ENCODE measurements at regions not wholly inside any gene's neighbourhood (a gene's known extent, or its start where the extent isn't known, plus 50 kb on each side); places are given as distances from the start of the nearest gene placed in this dataset.
A peak's percentile ranks its signal among the peaks of the same experiment; 100 is the strongest.

- H3K4me3 Mint-ChIP-seq: no peak overlapping the region
- H3K4me1 Mint-ChIP-seq (ENCODE audit: low read depth): peaks cover 9% of the 10 kb centered on the region
- intact Hi-C loops (cut with micrococcal nuclease): no loop called here
- H3K27ac Mint-ChIP-seq: no peak overlapping the region
- peaks cover 26% of the 10 kb centered on the region for H3K27me3 Mint-ChIP-seq
- H3K36me3 Mint-ChIP-seq (ENCODE audit: low read depth): no peaks in the 10 kb centered on the region
- no peaks in the 10 kb centered on the region for H3K9me3 Mint-ChIP-seq
Measured at GRCh38 chr6:6533176-6533575, 55.3 kb upstream of the LY86 start.

- no peaks in the 10 kb centered on the region for H3K36me3 Mint-ChIP-seq (ENCODE audit: low read depth)
- H3K4me3 Mint-ChIP-seq: no peak overlapping the region
- H3K27me3 Mint-ChIP-seq: peaks cover 31% of the 10 kb centered on the region
- intact Hi-C loops (cut with micrococcal nuclease): no loop called here
- H3K27ac Mint-ChIP-seq: no peak overlapping the region
- H3K9me3 Mint-ChIP-seq: no peaks in the 10 kb centered on the region
- peaks cover 22% of the 10 kb centered on the region for H3K4me1 Mint-ChIP-seq (ENCODE audit: low read depth)
Measured at GRCh38 chr6:6534399-6534798, 54.1 kb upstream of the LY86 start.

GRCh38 chr6:6537488-6538260 lies 50.8 kb upstream of the LY86 start:
- H3K4me3 Mint-ChIP-seq: no peak overlapping the region
- H3K4me1 Mint-ChIP-seq (ENCODE audit: low read depth): peaks cover 44% of the 10 kb centered on the region
- peaks cover 2% of the 10 kb centered on the region for H3K36me3 Mint-ChIP-seq (ENCODE audit: low read depth)
- H3K9me3 Mint-ChIP-seq: peaks cover 8% of the 10 kb centered on the region
- peak overlapping the region; percentile 80 for H3K27ac Mint-ChIP-seq
- intact Hi-C loops (cut with micrococcal nuclease): loop anchor here (5.0 kb wide), 1 partner anchor 35 kb away; no protein-coding TSS in a partner anchor
- peaks cover 31% of the 10 kb centered on the region for H3K27me3 Mint-ChIP-seq

- peaks cover 6% of the 10 kb centered on the region for H3K36me3 Mint-ChIP-seq (ENCODE audit: low read depth)
- peaks cover 13% of the 10 kb centered on the region for H3K9me3 Mint-ChIP-seq
- intact Hi-C loops (cut with micrococcal nuclease): loop anchor here (5.0 kb wide), 1 partner anchor 36 kb away; no protein-coding TSS in a partner anchor
- peak overlapping the region; percentile 80 for H3K27ac Mint-ChIP-seq
- H3K4me3 Mint-ChIP-seq: no peak overlapping the region
- H3K4me1 Mint-ChIP-seq (ENCODE audit: low read depth): peaks cover 50% of the 10 kb centered on the region
- peaks cover 37% of the 10 kb centered on the region for H3K27me3 Mint-ChIP-seq
Measured at GRCh38 chr6:6538261-6538660, 50.3 kb upstream of the LY86 start.

All from dendritic cell treated with granulocyte-macrophage colony-stimulating factor and Interleukin-4, amounts not matched to agents 40 ng/mL and 50 ng/mL, for 4 days (primary cell).